ENCODE measurements at regions not wholly inside any gene's neighbourhood (a gene's known extent, or its start where the extent isn't known, plus 50 kb on each side); places are given as distances from the start of the nearest gene placed in this dataset.

GRCh38 chr4:160894809-160895208 lies 1269.0 kb downstream of the FSTL5 start:
- H3K27ac ChIP-seq (ENCODE audit: low read length): no peak overlapping the region

GRCh38 chr4:160927311-160927710 lies 1236.5 kb downstream of the FSTL5 start:
- no peak overlapping the region for H3K9ac ChIP-seq (ENCODE audit: low read length)
- H3K36me3 ChIP-seq (ENCODE audit: control insufficient read depth, low read depth, low read length): no peaks in the 10 kb centered on the region
- H3K4me1 ChIP-seq (ENCODE audit: control insufficient read depth, low read depth, low read length): no peaks in the 10 kb centered on the region
- H3K9me3 ChIP-seq (ENCODE audit: control insufficient read depth, low read depth, low read length): no peaks in the 10 kb centered on the region
- H3K27me3 ChIP-seq (ENCODE audit: control insufficient read depth, insufficient read depth, low read length): no peaks in the 10 kb centered on the region
- no peak overlapping the region for H3K4me3 ChIP-seq (ENCODE audit: low read length)
- H3K27ac ChIP-seq (ENCODE audit: low read length): no peak overlapping the region

More at GRCh38 chr4:160894809-160895208, 1269.0 kb downstream of the FSTL5 start:
- Histone ChIP-seq H3K36me3 (ENCODE audit: control insufficient read depth, low read depth, low read length) (no peaks in the 10 kb centered on the region), H3K9ac (ENCODE audit: low read length) (no peak overlapping the region), H3K4me1 (ENCODE audit: control insufficient read depth, low read depth, low read length) (no peaks in the 10 kb centered on the region), H3K4me3 (ENCODE audit: low read length) (no peak overlapping the region), H3K9me3 (ENCODE audit: control insufficient read depth, low read depth, low read length) (no peaks in the 10 kb centered on the region), H3K27me3 (ENCODE audit: control insufficient read depth, insufficient read depth, low read length) (no peaks in the 10 kb centered on the region)

- no peaks in the 10 kb centered on the region for H3K36me3 ChIP-seq (ENCODE audit: control insufficient read depth, low read depth, low read length)
- no peak overlapping the region for H3K4me3 ChIP-seq (ENCODE audit: low read length)
- no peaks in the 10 kb centered on the region for H3K27me3 ChIP-seq (ENCODE audit: control insufficient read depth, insufficient read depth, low read length)
- no peaks in the 10 kb centered on the region for H3K9me3 ChIP-seq (ENCODE audit: control insufficient read depth, low read depth, low read length)
- no peaks in the 10 kb centered on the region for H3K4me1 ChIP-seq (ENCODE audit: control insufficient read depth, low read depth, low read length)
- no peak overlapping the region for H3K27ac ChIP-seq (ENCODE audit: low read length)
- H3K9ac ChIP-seq (ENCODE audit: low read length): no peak overlapping the region
These were observed 1235.3 kb downstream of the FSTL5 start for GRCh38 chr4:160928482-160928881.

GRCh38 chr4:160947653-160948052 lies 1216.1 kb downstream of the FSTL5 start:
- no peak overlapping the region for H3K4me3 ChIP-seq (ENCODE audit: low read length)
- H3K27ac ChIP-seq (ENCODE audit: low read length): no peak overlapping the region
- no peak overlapping the region for H3K9ac ChIP-seq (ENCODE audit: low read length)
- no peaks in the 10 kb centered on the region for H3K4me1 ChIP-seq (ENCODE audit: control insufficient read depth, low read depth, low read length)
- H3K9me3 ChIP-seq (ENCODE audit: control insufficient read depth, low read depth, low read length): no peaks in the 10 kb centered on the region
- no peaks in the 10 kb centered on the region for H3K36me3 ChIP-seq (ENCODE audit: control insufficient read depth, low read depth, low read length)
- H3K27me3 ChIP-seq (ENCODE audit: control insufficient read depth, insufficient read depth, low read length): no peaks in the 10 kb centered on the region

GRCh38 chr4:160956875-160957274 lies 1206.9 kb downstream of the FSTL5 start:
- no peaks in the 10 kb centered on the region for H3K27me3 ChIP-seq (ENCODE audit: control insufficient read depth, insufficient read depth, low read length)
- no peak overlapping the region for H3K27ac ChIP-seq (ENCODE audit: low read length)
- H3K36me3 ChIP-seq (ENCODE audit: control insufficient read depth, low read depth, low read length): no peaks in the 10 kb centered on the region
- no peak overlapping the region for H3K4me3 ChIP-seq (ENCODE audit: low read length)
- H3K9me3 ChIP-seq (ENCODE audit: control insufficient read depth, low read depth, low read length): no peaks in the 10 kb centered on the region
- H3K9ac ChIP-seq (ENCODE audit: low read length): no peak overlapping the region
- no peaks in the 10 kb centered on the region for H3K4me1 ChIP-seq (ENCODE audit: control insufficient read depth, low read depth, low read length)

GRCh38 chr4:160969925-160970324 lies 1193.9 kb downstream of the FSTL5 start:
- Histone ChIP-seq H3K27ac (ENCODE audit: low read length) (no peak overlapping the region), H3K4me3 (ENCODE audit: low read length) (no peak overlapping the region), H3K27me3 (ENCODE audit: control insufficient read depth, insufficient read depth, low read length) (no peaks in the 10 kb centered on the region), H3K4me1 (ENCODE audit: control insufficient read depth, low read depth, low read length) (no peaks in the 10 kb centered on the region), H3K9me3 (ENCODE audit: control insufficient read depth, low read depth, low read length) (no peaks in the 10 kb centered on the region), H3K36me3 (ENCODE audit: control insufficient read depth, low read depth, low read length) (no peaks in the 10 kb centered on the region), H3K9ac (ENCODE audit: low read length) (no peak overlapping the region)

- H3K36me3 ChIP-seq (ENCODE audit: control insufficient read depth, low read depth, low read length): no peaks in the 10 kb centered on the region
- no peak overlapping the region for H3K27ac ChIP-seq (ENCODE audit: low read length)
- no peaks in the 10 kb centered on the region for H3K9me3 ChIP-seq (ENCODE audit: control insufficient read depth, low read depth, low read length)
- no peak overlapping the region for H3K4me3 ChIP-seq (ENCODE audit: low read length)
- no peaks in the 10 kb centered on the region for H3K4me1 ChIP-seq (ENCODE audit: control insufficient read depth, low read depth, low read length)
- no peak overlapping the region for H3K9ac ChIP-seq (ENCODE audit: low read length)
- no peaks in the 10 kb centered on the region for H3K27me3 ChIP-seq (ENCODE audit: control insufficient read depth, insufficient read depth, low read length)
These were observed 1183.7 kb downstream of the FSTL5 start for GRCh38 chr4:160980091-160980490.

GRCh38 chr4:160981083-160981482 lies 1182.7 kb downstream of the FSTL5 start:
- Histone ChIP-seq H3K27ac (ENCODE audit: low read length) (no peak overlapping the region), H3K36me3 (ENCODE audit: control insufficient read depth, low read depth, low read length) (no peaks in the 10 kb centered on the region), H3K27me3 (ENCODE audit: control insufficient read depth, insufficient read depth, low read length) (no peaks in the 10 kb centered on the region), H3K9ac (ENCODE audit: low read length) (no peak overlapping the region), H3K4me3 (ENCODE audit: low read length) (no peak overlapping the region), H3K4me1 (ENCODE audit: control insufficient read depth, low read depth, low read length) (no peaks in the 10 kb centered on the region), H3K9me3 (ENCODE audit: control insufficient read depth, low read depth, low read length) (no peaks in the 10 kb centered on the region)

- Histone ChIP-seq H3K36me3 (ENCODE audit: control insufficient read depth, low read depth, low read length) (no peaks in the 10 kb centered on the region), H3K9me3 (ENCODE audit: control insufficient read depth, low read depth, low read length) (no peaks in the 10 kb centered on the region), H3K9ac (ENCODE audit: low read length) (no peak overlapping the region), H3K4me1 (ENCODE audit: control insufficient read depth, low read depth, low read length) (no peaks in the 10 kb centered on the region), H3K4me3 (ENCODE audit: low read length) (no peak overlapping the region), H3K27ac (ENCODE audit: low read length) (no peak overlapping the region), H3K27me3 (ENCODE audit: control insufficient read depth, insufficient read depth, low read length) (no peaks in the 10 kb centered on the region)
These were observed 1180.8 kb downstream of the FSTL5 start for GRCh38 chr4:160983035-160983434.

- Histone ChIP-seq H3K9ac (ENCODE audit: low read length) (no peak overlapping the region), H3K27ac (ENCODE audit: low read length) (no peak overlapping the region), H3K4me1 (ENCODE audit: control insufficient read depth, low read depth, low read length) (no peaks in the 10 kb centered on the region), H3K27me3 (ENCODE audit: control insufficient read depth, insufficient read depth, low read length) (no peaks in the 10 kb centered on the region), H3K4me3 (ENCODE audit: low read length) (no peak overlapping the region), H3K36me3 (ENCODE audit: control insufficient read depth, low read depth, low read length) (no peaks in the 10 kb centered on the region), H3K9me3 (ENCODE audit: control insufficient read depth, low read depth, low read length) (peaks cover 7% of the 10 kb centered on the region)
These were observed 1161.4 kb downstream of the FSTL5 start for GRCh38 chr4:161002386-161002785.

GRCh38 chr4:161003418-161004057 lies 1160.3 kb downstream of the FSTL5 start:
- no peaks in the 10 kb centered on the region for H3K27me3 ChIP-seq (ENCODE audit: control insufficient read depth, insufficient read depth, low read length)
- H3K27ac ChIP-seq (ENCODE audit: low read length): no peak overlapping the region
- H3K4me3 ChIP-seq (ENCODE audit: low read length): no peak overlapping the region
- no peaks in the 10 kb centered on the region for H3K4me1 ChIP-seq (ENCODE audit: control insufficient read depth, low read depth, low read length)
- peaks cover 7% of the 10 kb centered on the region for H3K9me3 ChIP-seq (ENCODE audit: control insufficient read depth, low read depth, low read length)
- no peak overlapping the region for H3K9ac ChIP-seq (ENCODE audit: low read length)
- H3K36me3 ChIP-seq (ENCODE audit: control insufficient read depth, low read depth, low read length): no peaks in the 10 kb centered on the region

- Histone ChIP-seq H3K9me3 (ENCODE audit: control insufficient read depth, low read depth, low read length) (peaks cover 7% of the 10 kb centered on the region), H3K27ac (ENCODE audit: low read length) (no peak overlapping the region), H3K36me3 (ENCODE audit: control insufficient read depth, low read depth, low read length) (no peaks in the 10 kb centered on the region), H3K4me1 (ENCODE audit: control insufficient read depth, low read depth, low read length) (no peaks in the 10 kb centered on the region), H3K9ac (ENCODE audit: low read length) (no peak overlapping the region), H3K4me3 (ENCODE audit: low read length) (no peak overlapping the region), H3K27me3 (ENCODE audit: control insufficient read depth, insufficient read depth, low read length) (no peaks in the 10 kb centered on the region)
These were observed 1158.1 kb downstream of the FSTL5 start for GRCh38 chr4:161005746-161006145.

Data from iPS-18a (cell line).